HG02763 (cell line): ENCODE measurements at regions not wholly inside any gene's neighbourhood (a gene's known extent, or its start where the extent isn't known, plus 50 kb on each side); places are given as distances from the start of the nearest gene placed in this dataset.
"Not testable (repeated sequence)": the region's sequence is repeated elsewhere in the genome, so short reads cannot be mapped to it uniquely, and the experiment has no call there.

Experiments
- ATAC-seq: cut with Tn5 transposase; IDR thresholded peaks from one replicate; pipeline ENCODE4 v1.9.1; 2021; ENCODE audit warnings: mild to moderate bottlenecking, moderate library complexity; ENCODE audit not compliant: unreplicated experiment

DNA sequence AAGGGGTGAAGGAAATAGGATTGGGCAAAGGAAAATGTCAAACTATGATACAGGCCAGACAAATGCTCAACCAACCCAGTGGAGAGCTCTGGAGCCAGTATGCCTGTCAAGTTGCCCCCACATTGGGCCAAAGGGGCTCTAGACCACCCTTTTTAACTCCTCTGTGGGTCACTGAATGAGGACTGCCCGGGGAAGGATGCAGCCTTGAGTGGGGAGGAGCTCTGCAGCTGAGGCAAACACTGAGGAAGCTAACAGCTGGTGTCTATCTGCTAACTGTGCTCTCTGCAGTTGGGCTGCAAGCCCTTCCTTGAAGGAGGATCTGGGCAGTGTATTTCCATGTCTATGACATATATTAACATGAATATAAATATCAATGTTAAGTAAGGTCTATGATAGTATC, 98.4 kb upstream of the PRSS16 start:
- ATAC-seq, result no peak

GRCh38 chr6:27154696-27155095, 92.8 kb upstream of the PRSS16 start:
- ATAC-seq, result no peak

GRCh38 chr6:27156874-27157458, 90.5 kb upstream of the PRSS16 start:
- ATAC-seq, result no peak

GRCh38 chr6:27157459-27158315, 89.8 kb upstream of the PRSS16 start:
- peak; percentile 50 for ATAC-seq

- no peak for ATAC-seq
These were observed 89.2 kb upstream of the PRSS16 start for GRCh38 chr6:27158316-27158643.

- ATAC-seq, result no peak
These were observed 87.8 kb upstream of the PRSS16 start for GRCh38 chr6:27159725-27160124.

GRCh38 chr6:27161115-27161514, 86.4 kb upstream of the PRSS16 start:
- ATAC-seq, result no peak

GRCh38 chr6:27161603-27161945, 85.9 kb upstream of the PRSS16 start:
- ATAC-seq, result no peak

DNA sequence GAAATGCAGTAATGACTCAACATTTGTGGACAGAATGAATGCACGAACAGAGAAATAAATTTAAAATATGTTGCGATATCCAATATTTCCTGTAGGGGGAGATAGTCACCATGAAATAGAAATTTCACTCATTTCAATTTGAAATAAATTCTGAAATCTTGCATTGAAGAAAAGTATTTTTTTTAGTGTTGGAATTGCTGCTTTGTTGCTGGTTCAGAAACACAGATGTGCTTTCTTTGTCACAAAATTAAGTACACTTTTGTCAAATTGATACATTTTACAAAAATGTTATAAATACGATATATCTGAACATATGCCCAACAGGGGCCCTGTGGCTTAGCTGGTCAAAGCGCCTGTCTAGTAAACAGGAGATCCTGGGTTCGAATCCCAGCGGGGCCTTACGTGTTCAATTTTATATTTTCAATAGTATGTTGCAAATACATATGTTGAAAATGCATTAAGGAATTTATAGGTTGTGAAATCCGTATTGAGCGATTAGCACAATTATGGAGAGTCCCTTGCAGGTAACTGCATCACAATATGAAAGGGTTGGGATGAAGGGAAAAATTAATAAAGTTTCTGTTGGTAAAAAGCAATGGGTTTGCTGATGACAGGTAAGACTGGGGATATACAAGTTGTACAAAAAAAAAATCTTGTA, 85.4 kb upstream of the PRSS16 start:
- no peak for ATAC-seq

- ATAC-seq, result no peak
These were observed 83.7 kb upstream of the PRSS16 start for GRCh38 chr6:27163834-27164233.

- no peak for ATAC-seq
These were observed 79.4 kb upstream of the PRSS16 start for GRCh38 chr6:27168108-27168507.

GRCh38 chr6:27168586-27169443, 78.7 kb upstream of the PRSS16 start:
- no peak for ATAC-seq

DNA sequence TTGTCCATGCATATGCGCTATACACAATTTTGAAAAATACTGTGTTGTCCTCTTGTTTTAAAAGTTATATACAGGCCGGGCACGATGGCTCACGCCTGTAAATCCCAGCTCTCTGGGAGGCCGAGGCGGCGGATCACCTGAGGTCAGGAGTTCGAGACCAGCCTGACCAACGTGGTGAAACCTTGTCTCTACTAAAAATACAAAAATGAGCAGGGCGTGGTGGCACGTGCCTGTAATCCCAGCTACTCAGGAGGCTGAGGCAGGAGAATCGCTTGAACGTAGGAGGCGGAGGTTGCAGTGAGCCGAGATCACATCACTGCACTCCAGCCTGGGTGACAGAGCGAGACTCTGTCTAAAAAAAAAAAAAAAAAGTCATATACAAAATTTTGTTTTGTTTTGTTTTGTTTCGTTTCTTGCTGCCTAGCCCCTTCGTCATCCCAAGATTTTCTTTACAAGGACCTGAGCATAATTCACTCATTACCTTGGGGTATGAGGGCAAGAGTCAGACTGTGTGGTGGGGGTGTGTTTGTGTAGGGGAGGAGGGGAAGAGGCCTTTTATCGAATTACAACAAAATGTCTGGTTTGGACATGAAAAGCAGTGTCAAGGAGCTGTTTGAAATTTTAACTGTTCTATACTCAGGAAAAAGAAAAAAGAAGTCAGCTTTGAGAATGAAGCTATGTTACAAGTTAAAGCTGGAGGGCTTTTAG, 74.8 kb upstream of the PRSS16 start:
- not testable (repeated sequence) for ATAC-seq

DNA sequence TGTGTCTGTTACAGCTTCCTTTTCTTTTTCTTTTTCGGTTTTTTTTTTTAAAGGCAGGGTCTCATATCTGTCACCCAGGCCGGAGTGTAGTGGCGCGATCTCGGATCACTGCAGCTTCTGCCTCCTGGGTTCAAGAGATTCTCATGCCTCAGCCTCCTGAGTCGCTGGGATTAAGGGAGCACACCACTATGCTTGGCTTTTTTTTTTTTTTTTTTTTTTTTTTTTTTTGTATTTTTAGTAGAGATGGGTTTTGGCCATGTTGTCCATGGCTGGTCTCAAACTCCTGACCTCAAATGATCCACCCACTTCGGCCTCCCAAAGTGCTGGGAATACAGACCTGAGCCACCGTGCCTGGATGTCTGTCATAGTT, 74.3 kb upstream of the PRSS16 start:
- not testable (repeated sequence) for ATAC-seq

DNA sequence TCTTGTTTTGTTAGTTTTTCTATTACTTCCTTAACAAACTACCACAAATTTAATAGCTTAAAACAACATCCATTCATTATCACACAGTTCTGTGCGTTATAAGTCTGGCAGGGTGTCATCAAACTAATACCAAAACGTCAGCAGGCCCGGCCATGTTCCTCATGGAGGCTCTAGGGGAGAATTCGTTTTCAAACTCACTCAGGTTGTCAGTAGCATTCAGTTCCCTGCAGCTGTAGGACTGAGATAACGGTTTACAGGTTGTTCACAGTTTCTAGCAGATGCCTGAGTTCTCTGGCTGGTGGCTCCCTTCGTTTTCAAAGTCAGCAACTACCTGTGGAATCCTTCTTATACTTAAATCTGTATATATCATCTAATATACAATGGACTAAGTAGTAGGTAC, 72.5 kb upstream of the PRSS16 start:
- no peak for ATAC-seq

- ATAC-seq, result no peak
These were observed 71.4 kb upstream of the PRSS16 start for GRCh38 chr6:27176096-27176495.

GRCh38 chr6:27176523-27177484, 70.7 kb upstream of the PRSS16 start:
- ATAC-seq, result no peak

- ATAC-seq, result peak; percentile 67
These were observed 69.8 kb upstream of the PRSS16 start for GRCh38 chr6:27177485-27178406.

- ATAC-seq, result no peak
These were observed 69.1 kb upstream of the PRSS16 start for GRCh38 chr6:27178407-27178730.
